Vagina (tissue), 2 donors: ENCODE measurements at regions not wholly inside any gene's neighbourhood (a gene's known extent, or its start where the extent isn't known, plus 50 kb on each side); places are given as distances from the start of the nearest gene placed in this dataset.

Experiments
- POLR2A ChIP-seq, 2 donors: fragments of 450-650 bp; IDR thresholded peaks; one replicate each; pipeline ENCODE4 v1.6.1; 2017; ENCODE audit warnings: antibody characterized with exemption in 2 of 2, mild to moderate bottlenecking in 2 of 2, moderate library complexity in 2 of 2
- POLR2AphosphoS5 ChIP-seq, 2 donors: sonication (generic); formaldehyde crosslinking; IDR thresholded peaks; one replicate each; pipeline ENCODE4 v1.9.0; 2017; ENCODE audit warnings: antibody characterized with exemption in 2 of 2, mild to moderate bottlenecking in 2 of 2, low read depth in 1 of 2; ENCODE audit not compliant: insufficient read depth in 1 of 2
- TF ChIP-seq, protein P1 (sequence below), 3 experiments: fragments of 450-650 bp in 2 of 3; fragments of 200-600 bp in 1 of 3; sonication (generic) in 1 of 3; IDR thresholded peaks; one replicate each; pipeline ENCODE4 v1.5.1; 2017 to 2019; ENCODE audit warnings: antibody characterized with exemption in 3 of 3, mild to moderate bottlenecking in 2 of 3, moderate library complexity in 2 of 3

DNA sequence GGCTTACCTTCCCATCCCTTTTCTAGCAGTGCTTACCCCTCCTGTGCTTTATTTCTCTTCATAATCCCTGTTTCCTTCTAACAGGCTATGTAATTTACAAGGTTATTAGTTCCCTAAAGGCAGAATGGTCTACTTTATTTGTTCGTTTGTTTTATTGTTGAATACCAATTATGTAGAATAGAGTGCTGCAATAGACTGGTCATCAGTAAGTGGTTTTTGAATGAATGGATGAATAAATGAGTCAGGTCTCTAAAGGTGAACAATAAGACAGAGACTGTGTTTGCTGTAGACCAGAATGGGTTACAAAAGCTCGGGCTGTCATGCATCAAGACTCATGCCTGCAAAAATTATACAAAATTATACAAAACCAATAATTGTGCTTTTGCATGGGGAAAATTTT is 332.0 kb downstream of the IRS1 start:
- TF ChIP-seq POLR2A (IDR thresholded peaks at IDR 0.05) = no peak
- TF ChIP-seq, protein P1, sequence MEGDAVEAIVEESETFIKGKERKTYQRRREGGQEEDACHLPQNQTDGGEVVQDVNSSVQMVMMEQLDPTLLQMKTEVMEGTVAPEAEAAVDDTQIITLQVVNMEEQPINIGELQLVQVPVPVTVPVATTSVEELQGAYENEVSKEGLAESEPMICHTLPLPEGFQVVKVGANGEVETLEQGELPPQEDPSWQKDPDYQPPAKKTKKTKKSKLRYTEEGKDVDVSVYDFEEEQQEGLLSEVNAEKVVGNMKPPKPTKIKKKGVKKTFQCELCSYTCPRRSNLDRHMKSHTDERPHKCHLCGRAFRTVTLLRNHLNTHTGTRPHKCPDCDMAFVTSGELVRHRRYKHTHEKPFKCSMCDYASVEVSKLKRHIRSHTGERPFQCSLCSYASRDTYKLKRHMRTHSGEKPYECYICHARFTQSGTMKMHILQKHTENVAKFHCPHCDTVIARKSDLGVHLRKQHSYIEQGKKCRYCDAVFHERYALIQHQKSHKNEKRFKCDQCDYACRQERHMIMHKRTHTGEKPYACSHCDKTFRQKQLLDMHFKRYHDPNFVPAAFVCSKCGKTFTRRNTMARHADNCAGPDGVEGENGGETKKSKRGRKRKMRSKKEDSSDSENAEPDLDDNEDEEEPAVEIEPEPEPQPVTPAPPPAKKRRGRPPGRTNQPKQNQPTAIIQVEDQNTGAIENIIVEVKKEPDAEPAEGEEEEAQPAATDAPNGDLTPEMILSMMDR (IDR thresholded peaks at IDR 0.05) = no peak
- TF ChIP-seq POLR2AphosphoS5 (IDR thresholded peaks at IDR 0.05; ENCODE audit: insufficient read depth in 1 of 2, low read depth in 1 of 2) = no peak
